GDM1 (cell line): ENCODE measurements at regions not wholly inside any gene's neighbourhood (a gene's known extent, or its start where the extent isn't known, plus 50 kb on each side); places are given as distances from the start of the nearest gene placed in this dataset.
"Not testable (repeated sequence)": the region's sequence is repeated elsewhere in the genome, so short reads cannot be mapped to it uniquely, and the experiment has no call there.

ENCODE experiments used
- DNase-seq: peaks from one replicate; lab custom pipeline; 2025; lab: John Stamatoyannopoulos, UW

DNA sequence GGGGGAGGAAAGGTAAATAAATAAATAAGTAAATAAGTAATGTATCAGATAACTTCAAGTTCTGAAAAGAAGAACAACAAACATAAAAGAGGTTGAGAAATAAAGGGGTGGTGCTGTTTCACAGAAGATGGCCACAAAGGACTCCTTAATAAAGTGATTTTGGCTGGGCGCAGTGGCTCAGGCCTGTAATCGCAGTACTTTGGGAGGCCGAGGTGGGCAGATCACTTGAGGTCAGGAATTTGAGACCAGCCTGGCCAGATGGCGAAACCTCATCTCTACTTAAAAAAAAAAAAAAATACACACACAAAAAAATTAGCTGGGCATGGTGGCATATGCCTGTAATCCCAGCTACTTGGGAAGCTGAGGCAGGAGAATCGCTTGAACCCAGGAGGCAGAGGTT lies 315.5 kb downstream of the MIAT start:
- not testable (repeated sequence) for DNase-seq

DNA sequence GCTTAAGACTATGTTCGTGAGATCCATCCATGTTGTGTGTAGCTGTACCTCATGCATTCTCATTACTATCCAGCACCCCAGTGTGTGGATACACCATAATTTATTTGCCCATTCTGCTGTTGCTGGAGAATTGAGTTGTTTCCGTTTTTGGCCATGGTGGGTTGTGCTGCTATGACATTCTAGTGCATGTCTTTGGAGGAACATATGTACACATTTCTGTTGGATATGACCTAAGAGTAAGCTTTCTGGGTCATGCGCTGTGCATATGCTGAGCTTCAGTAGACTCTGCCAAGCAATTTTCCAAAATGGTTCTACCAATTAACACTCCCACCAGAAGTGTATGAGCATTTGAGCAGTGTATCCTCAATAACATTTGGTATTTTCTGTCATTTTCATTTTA lies 316.6 kb downstream of the MIAT start:
- no peak for DNase-seq

- DNase-seq = no peak
Measured at GRCh38 chr22:26974914-26975803, 317.8 kb downstream of the MIAT start.

DNA sequence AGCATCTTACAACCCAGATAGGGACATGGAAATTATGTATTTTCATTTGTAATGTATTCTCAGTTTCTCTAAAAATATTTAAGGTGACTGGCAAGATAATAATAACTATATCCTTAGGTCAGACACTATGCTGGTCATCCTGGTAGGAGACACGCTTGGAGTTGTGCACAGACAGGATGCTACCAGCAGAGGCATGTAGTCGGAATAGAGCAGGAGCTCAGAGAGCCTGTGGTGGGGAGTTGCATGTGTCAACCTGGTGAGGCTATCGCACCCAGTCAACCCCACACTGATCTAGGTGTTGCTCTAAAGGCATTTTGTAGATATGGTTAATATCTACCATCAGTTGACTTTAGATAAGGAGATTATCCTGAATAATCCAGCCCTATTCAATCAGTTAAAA lies 318.5 kb downstream of the MIAT start:
- no peak for DNase-seq

- DNase-seq = no peak
Measured at GRCh38 chr22:26977741-26978376, 320.5 kb downstream of the MIAT start.

DNA sequence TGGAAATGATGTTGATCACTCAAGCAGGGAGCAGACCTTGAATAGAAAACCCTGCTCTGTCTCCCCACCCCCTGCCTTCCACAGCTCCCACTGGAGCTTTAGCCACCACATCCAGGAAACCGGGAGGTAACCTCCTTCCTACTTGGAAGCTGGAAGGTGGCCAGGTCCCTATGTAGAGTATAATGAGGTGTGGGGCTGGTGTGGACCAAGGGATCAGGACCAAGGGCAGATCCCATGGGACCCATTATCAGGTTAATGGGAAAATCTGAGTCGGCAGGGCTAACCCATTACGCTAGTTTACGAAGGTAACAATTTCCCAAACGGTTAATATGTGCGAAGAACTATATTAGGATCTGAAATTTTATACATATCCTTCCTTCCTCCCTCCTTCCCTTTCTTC lies 321.9 kb downstream of the MIAT start:
- no peak for DNase-seq

DNA sequence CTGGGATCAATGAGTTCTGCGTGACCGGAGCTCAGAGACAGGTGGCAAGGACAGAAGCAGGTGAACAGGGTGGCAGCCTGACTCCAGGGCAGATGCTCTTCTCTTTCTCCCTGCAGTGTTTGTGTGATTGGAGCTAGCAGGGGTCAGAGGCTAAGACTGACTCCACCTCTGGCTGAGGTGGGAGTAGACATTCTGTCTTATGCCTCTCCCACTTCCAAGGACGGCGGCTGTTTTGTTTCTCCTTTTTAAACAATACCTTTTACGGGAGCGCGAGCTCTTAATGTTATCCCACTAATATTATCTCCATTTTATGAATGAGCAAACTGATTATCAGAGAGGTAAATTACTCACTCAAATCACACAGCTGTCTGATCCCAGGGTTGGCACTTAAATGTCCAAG lies 323.7 kb downstream of the MIAT start:
- DNase-seq = no peak

- no peak for DNase-seq
Measured at GRCh38 chr22:26981541-26981940, 324.2 kb downstream of the MIAT start.

DNA sequence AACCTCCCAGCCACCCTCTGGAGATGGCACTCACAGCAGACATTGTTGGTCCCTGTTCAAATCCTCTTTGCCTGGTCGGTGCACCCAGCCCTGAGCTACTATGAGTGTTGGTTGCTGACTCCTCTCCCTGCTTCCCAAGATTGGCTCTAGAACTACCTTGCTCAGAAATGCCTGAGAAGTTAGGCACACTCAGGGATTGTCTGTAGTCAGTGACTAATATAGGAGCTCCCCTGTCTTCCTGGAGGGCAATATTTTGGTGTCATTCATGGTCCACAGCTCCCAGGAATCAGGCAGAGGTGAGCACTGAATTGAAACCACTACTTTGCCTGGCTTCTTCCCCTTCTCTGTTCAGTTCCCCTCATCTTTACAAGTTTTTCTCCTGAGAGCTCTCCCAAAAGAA lies 325.9 kb downstream of the MIAT start:
- no peak for DNase-seq

GRCh38 chr22:26985206-26985605 lies 327.8 kb downstream of the MIAT start:
- no peak for DNase-seq

GRCh38 chr22:26985931-26986782 lies 328.8 kb downstream of the MIAT start:
- DNase-seq = no peak

- DNase-seq = no peak
Measured at GRCh38 chr22:26986884-26987283, 329.5 kb downstream of the MIAT start.

DNA sequence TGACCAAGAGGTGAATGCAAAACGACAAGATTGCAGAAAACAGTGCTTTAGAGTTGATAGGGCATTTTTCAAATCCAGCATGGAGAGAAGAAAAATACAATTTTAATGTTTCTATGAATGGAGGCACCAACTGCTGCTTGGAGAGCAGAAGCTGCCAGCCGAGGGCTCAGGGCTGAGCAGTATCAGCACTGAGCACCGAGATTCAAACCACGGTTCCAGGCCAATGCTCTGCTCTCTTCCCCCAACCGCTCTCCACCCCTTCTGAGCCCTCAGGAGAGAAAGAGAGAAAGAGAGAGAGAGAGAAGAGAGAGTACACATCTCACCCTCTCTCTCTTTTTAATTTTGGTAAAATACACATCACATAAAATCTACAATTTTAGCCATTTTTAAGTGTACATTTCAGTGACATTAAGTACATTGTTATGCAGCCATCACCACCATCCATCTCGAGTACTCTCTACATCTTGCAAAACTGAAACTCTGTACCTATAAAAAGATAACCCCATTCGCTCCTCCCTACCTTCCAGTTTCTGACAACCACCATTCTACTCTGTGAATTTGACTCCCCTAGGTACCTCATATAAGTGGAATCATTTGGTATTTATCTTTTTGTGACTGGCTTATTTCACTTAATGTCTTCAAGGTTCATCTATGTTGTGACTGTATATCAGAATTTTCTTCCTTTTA lies 333.3 kb downstream of the MIAT start:
- DNase-seq = no peak

GRCh38 chr22:26992556-26992955 lies 335.2 kb downstream of the MIAT start:
- DNase-seq = no peak

- DNase-seq = no peak
Measured at GRCh38 chr22:26993886-26994285, 336.5 kb downstream of the MIAT start.

DNA sequence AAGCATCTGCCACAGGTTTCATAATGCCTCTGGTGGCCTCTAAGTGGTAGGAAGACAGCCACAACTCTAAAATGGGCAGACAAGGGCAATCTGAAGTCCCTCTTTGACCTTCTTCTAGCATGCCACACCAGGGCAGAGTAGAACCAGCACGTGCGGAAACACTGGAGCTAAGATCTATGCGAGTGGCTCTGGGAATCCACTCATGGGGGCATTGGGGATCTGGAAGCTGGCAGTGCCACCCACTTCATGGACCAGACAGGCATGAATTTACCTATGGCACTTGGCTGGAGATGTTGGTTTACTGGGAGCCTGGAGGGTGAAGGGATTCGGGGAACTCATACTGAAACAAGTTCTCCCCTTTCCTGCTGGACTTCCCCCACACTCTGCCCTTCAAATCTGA lies 337.4 kb downstream of the MIAT start:
- no peak for DNase-seq

GRCh38 chr22:26995235-26995634 lies 337.8 kb downstream of the MIAT start:
- no peak for DNase-seq

DNA sequence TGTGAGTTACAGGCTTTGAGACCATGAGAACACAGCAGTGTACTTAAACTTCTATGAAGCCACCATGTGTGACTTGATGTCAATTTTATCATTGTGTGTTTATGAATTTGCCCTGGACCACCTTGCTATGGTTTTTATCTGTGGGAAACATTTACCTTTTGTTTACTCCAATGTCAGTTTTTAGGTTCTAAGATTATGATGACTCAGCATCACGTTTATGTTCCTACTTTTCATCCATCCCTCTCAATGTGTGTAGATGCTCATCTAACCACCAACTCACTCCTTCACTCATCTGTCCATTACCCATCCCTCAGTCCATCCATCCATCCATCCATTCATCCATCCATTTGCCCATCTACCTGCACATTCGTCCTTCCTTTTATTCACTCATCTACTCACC lies 338.8 kb downstream of the MIAT start:
- DNase-seq = no peak

- no peak for DNase-seq
Measured at GRCh38 chr22:26998129-26998528, 340.7 kb downstream of the MIAT start.

GRCh38 chr22:26998716-26999115 lies 341.3 kb downstream of the MIAT start:
- DNase-seq = no peak

DNA sequence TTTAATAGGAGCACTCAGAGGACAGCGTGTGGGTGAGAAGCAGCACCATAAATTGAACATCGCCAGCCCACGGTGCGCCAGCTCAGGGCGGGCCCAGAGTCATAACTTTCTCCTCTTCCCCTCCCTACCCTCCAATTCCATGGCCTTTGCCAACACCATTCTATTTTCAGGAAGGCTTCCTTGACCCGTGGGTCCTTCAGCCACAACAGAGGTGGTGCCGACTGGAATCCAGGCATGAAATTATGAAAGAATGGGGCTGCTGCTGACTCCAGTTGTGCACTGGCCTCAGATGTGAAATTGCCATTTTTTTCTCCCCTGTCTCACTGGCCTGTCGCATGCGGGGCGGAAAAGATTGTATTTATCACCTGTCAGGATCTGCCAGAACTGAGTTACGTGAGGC lies 345.9 kb downstream of the MIAT start:
- no peak for DNase-seq

GRCh38 chr22:27004434-27004833 lies 347.0 kb downstream of the MIAT start:
- DNase-seq = no peak
